ENCODE measurements at regions not wholly inside any gene's neighbourhood (a gene's known extent, or its start where the extent isn't known, plus 50 kb on each side); places are given as distances from the start of the nearest gene placed in this dataset.

GRCh38 chr20:24772667-24773066 lies 176.4 kb upstream of the CST7 start:
- H3K36me3 ChIP-seq = no peaks in the 10 kb centered on the region
- H3K27me3 ChIP-seq (replicated peaks in 1 of 7) = peaks cover 0 to 32% (median 0%) of the 10 kb centered on the region in 7 donors
- TF ChIP-seq POLR2A (IDR thresholded peaks at IDR 0.05) = no peak
- TF ChIP-seq CTCF (IDR thresholded peaks at IDR 0.05 in 8 of 11, conservative IDR thresholded peaks at IDR 0.05 in 3 of 11) = no peak
- no peak for TF ChIP-seq POLR2AphosphoS5 (IDR thresholded peaks at IDR 0.05)
- intact Hi-C loops (cut with DNase I; ENCODE audit: low total_unique reads) = no loop called here
- H3K4me1 ChIP-seq = peaks cover 0 to 9% (median 5%) of the 10 kb centered on the region in 6 donors
- WGBS, 5 donors = 69 to 85% (median 80%) methylated on average over 10 of the region's 10 CpGs
- no peak overlapping the region for H3K4me3 ChIP-seq
- no peak overlapping the region for H3K27ac ChIP-seq
- DNase-seq = peak; percentile 27
- peaks cover 0 to 21% (median 13%) of the 10 kb centered on the region in 8 donors for H3K9me3 ChIP-seq

- Histone ChIP-seq H3K4me1 (peaks cover 0 to 9% (median 5%) of the 10 kb centered on the region in 6 donors), H3K27me3 (replicated peaks in 1 of 7) (peaks cover 0 to 32% (median 0%) of the 10 kb centered on the region in 7 donors), H3K36me3 (no peaks in the 10 kb centered on the region), H3K4me3 (no peak overlapping the region), H3K9me3 (peaks cover 0 to 21% (median 13%) of the 10 kb centered on the region in 8 donors), H3K27ac (no peak overlapping the region)
- TF ChIP-seq CTCF (IDR thresholded peaks at IDR 0.05 in 8 of 11, conservative IDR thresholded peaks at IDR 0.05 in 3 of 11) (no peak), POLR2A (IDR thresholded peaks at IDR 0.05) (no peak), POLR2AphosphoS5 (IDR thresholded peaks at IDR 0.05) (no peak)
- 76 to 96% (median 86%) methylated on average over 5 of the region's 5 CpGs for WGBS, 5 donors
- DNase-seq = no peak
- intact Hi-C loops (cut with DNase I; ENCODE audit: low total_unique reads) = no loop called here
Measured at GRCh38 chr20:24773168-24773567, 175.9 kb upstream of the CST7 start.

GRCh38 chr20:24773751-24774201 lies 175.3 kb upstream of the CST7 start:
- DNase-seq = peak; percentile 45
- peaks cover 0 to 36% (median 0%) of the 10 kb centered on the region in 7 donors for H3K27me3 ChIP-seq (replicated peaks in 1 of 7)
- peaks cover 0 to 12% (median 5%) of the 10 kb centered on the region in 6 donors for H3K4me1 ChIP-seq
- WGBS, 5 donors = 47 to 61% (median 58%) methylated on average over 3 of the region's 3 CpGs
- peaks cover 0 to 21% (median 13%) of the 10 kb centered on the region in 8 donors for H3K9me3 ChIP-seq
- H3K27ac ChIP-seq = no peak overlapping the region
- TF ChIP-seq CTCF (IDR thresholded peaks at IDR 0.05 in 8 of 11, conservative IDR thresholded peaks at IDR 0.05 in 3 of 11) = no peak
- no peak for TF ChIP-seq POLR2A (IDR thresholded peaks at IDR 0.05)
- TF ChIP-seq POLR2AphosphoS5 (IDR thresholded peaks at IDR 0.05) = no peak
- intact Hi-C loops (cut with DNase I; ENCODE audit: low total_unique reads) = no loop called here
- no peak overlapping the region for H3K4me3 ChIP-seq
- no peaks in the 10 kb centered on the region for H3K36me3 ChIP-seq

- no peak overlapping the region for H3K4me3 ChIP-seq
- peaks cover 0 to 43% (median 0%) of the 10 kb centered on the region in 7 donors for H3K27me3 ChIP-seq (replicated peaks in 1 of 7)
- H3K4me1 ChIP-seq = peaks cover 0 to 15% (median 5%) of the 10 kb centered on the region in 6 donors
- no peak for TF ChIP-seq POLR2AphosphoS5 (IDR thresholded peaks at IDR 0.05)
- no peak for TF ChIP-seq CTCF (IDR thresholded peaks at IDR 0.05 in 8 of 11, conservative IDR thresholded peaks at IDR 0.05 in 3 of 11)
- TF ChIP-seq POLR2A (IDR thresholded peaks at IDR 0.05) = no peak
- H3K9me3 ChIP-seq = peaks cover 0 to 21% (median 13%) of the 10 kb centered on the region in 8 donors
- no peak overlapping the region for H3K27ac ChIP-seq
- no peak for DNase-seq
- intact Hi-C loops (cut with DNase I; ENCODE audit: low total_unique reads) = no loop called here
- H3K36me3 ChIP-seq = no peaks in the 10 kb centered on the region
Measured at GRCh38 chr20:24775966-24776365, 173.1 kb upstream of the CST7 start.
